Effector memory CD8-positive, alpha-beta T cell (primary cell): ENCODE measurements at regions not wholly inside any gene's neighbourhood (a gene's known extent, or its start where the extent isn't known, plus 50 kb on each side); places are given as distances from the start of the nearest gene placed in this dataset.

ENCODE experiments used
- ATAC-seq: fragments of 150-1000 bp; cut with Tn5 transposase; replicated peaks from 2 replicates; pipeline ENCODE4 v1.10.0; 2021; ENCODE audit warnings: mild to moderate bottlenecking, moderate library complexity
- DNase-seq, 3 experiments: peaks; one replicate each; pipeline ENCODE4 v3.0.0; 2021
- H3K27ac Mint-ChIP-seq, 2 donors: one replicate each; pipeline ENCODE4 v1.8.0; 2022; ENCODE audit warnings: mild to moderate bottlenecking in 2 of 2, mixed read lengths in 2 of 2, moderate library complexity in 2 of 2
- H3K27me3 Mint-ChIP-seq, 2 donors: one replicate each; pipeline ENCODE4 v1.8.0; 2022; ENCODE audit warnings: mixed read lengths in 2 of 2
- H3K36me3 Mint-ChIP-seq: one replicate; pipeline ENCODE4 v1.8.0; 2022; ENCODE audit warnings: mild to moderate bottlenecking, moderate library complexity, mixed read lengths; ENCODE audit not compliant: insufficient read depth
- H3K4me1 Mint-ChIP-seq, 2 donors: one replicate each; pipeline ENCODE4 v1.8.0; 2022; ENCODE audit warnings: low read depth in 2 of 2, mixed read lengths in 2 of 2
- H3K4me3 Mint-ChIP-seq, 2 donors: one replicate each; pipeline ENCODE4 v1.8.0; 2022; ENCODE audit warnings: mild to moderate bottlenecking in 2 of 2, mixed read lengths in 2 of 2, moderate library complexity in 2 of 2
- H3K9me3 Mint-ChIP-seq, 2 donors: one replicate each; pipeline ENCODE4 v1.8.0; 2022; ENCODE audit warnings: mixed read lengths in 2 of 2

DNA sequence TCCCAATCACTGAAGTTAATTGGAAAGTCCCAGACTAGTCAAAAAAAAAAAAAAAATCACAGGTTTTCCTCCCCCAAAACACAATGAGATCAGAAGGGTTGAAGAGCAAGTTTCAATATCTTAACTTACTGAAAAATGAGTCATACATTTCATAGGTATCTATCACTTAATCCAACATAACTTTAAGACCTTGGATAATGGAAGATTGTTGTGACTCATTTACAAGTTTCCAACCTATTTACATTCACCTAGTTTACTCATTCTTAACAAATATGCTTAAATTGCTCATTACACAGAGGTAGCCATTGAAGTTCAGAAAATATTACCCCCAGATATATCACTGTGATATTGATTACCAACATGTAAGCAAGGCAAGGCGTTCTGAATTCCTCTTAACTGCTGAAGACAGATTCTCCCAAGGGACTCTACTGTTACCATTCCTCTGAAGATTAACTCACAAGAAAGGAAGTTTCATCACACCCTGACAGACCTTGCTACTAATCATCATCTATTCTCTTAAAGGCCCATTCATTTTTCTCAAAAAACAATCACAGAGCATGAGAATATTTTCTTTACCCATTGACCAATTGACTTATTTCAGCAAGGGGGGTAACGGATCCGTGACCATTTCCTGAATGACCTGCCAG, 563.8 kb downstream of the TLE1 start:
- H3K27me3 Mint-ChIP-seq = no peaks in the 10 kb centered on the region
- no peak for DNase-seq
- no peak overlapping the region for H3K27ac Mint-ChIP-seq
- H3K4me1 Mint-ChIP-seq = no peaks in the 10 kb centered on the region
- H3K9me3 Mint-ChIP-seq = peaks cover 0 to 6% of the 10 kb centered on the region in 2 donors
- H3K4me3 Mint-ChIP-seq = no peak overlapping the region
- no peaks in the 10 kb centered on the region for H3K36me3 Mint-ChIP-seq
- no peak for ATAC-seq

DNA sequence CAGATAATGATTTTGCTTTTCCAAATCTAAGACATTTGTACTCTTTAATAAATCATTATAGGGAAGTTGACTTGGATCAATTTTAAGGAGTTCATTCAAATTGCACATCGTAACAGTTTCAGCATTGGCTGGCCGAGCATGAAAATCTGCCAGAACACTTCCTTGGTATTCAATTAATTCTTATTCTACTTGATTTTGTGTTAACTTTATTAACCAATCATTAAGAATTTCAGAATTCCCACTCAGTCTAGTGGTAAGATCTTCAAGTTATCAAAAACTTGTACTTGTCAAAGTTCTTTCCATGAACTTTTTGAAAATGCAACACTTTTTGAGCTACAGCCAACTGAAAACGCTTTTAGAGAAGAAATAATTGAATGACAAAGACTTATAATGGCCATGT, 565.8 kb downstream of the TLE1 start:
- no peaks in the 10 kb centered on the region for H3K4me1 Mint-ChIP-seq
- no peaks in the 10 kb centered on the region for H3K27me3 Mint-ChIP-seq
- DNase-seq (no peak), ATAC-seq (no peak)
- H3K36me3 Mint-ChIP-seq = no peaks in the 10 kb centered on the region
- H3K4me3 Mint-ChIP-seq = no peak overlapping the region
- H3K9me3 Mint-ChIP-seq = peaks cover 0 to 6% of the 10 kb centered on the region in 2 donors
- H3K27ac Mint-ChIP-seq = no peak overlapping the region

DNA sequence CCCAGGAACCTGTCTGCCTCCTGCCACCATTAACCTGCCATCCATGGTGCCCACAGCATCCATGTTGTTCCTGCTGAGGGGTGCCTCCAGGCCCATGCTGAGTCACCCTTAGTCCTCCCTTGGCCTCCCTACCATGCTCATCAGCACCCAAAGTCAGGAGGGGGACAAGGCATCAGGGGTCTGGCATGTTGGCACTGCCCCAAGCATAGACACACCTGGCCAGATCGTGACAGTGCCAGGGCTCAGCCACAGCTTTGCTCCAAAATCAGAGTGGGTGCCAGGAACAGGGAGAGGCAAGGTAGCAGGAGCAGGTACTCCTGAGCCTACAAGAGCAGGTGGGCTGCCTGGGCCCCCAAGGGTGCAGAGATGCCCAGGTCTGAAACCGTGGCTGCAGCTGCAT, 566.6 kb downstream of the TLE1 start:
- Mint-ChIP-seq H3K9me3 (peaks cover 4 to 8% of the 10 kb centered on the region in 2 donors), H3K27ac (no peak overlapping the region), H3K36me3 (no peaks in the 10 kb centered on the region), H3K4me1 (no peaks in the 10 kb centered on the region), H3K27me3 (no peaks in the 10 kb centered on the region), H3K4me3 (no peak overlapping the region)
- no peak for DNase-seq
- no peak for ATAC-seq

DNA sequence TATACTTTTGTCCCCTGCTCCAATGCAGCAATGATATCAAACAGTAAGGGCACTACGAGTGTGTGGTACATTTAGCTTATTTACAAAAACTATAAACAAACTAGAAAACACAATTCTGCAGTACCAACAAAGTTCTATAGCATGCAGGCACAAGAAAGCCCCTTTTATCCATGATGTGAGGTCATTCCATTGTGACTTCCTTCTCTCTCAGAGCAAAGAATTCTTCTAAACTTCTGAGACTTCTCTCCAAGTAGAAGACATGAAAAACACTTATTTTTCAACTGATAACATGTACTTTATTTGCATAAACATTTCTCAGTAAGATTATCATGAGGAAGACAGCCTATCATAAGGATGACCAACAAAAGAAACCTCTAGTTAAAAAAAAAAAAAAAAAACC, 569.8 kb downstream of the TLE1 start:
- ATAC-seq = no peak
- Mint-ChIP-seq H3K4me1 (no peaks in the 10 kb centered on the region), H3K4me3 (no peak overlapping the region), H3K27ac (no peak overlapping the region), H3K27me3 (no peaks in the 10 kb centered on the region), H3K9me3 (peaks cover 5 to 8% of the 10 kb centered on the region in 2 donors), H3K36me3 (no peaks in the 10 kb centered on the region)
- no peak for DNase-seq

DNA sequence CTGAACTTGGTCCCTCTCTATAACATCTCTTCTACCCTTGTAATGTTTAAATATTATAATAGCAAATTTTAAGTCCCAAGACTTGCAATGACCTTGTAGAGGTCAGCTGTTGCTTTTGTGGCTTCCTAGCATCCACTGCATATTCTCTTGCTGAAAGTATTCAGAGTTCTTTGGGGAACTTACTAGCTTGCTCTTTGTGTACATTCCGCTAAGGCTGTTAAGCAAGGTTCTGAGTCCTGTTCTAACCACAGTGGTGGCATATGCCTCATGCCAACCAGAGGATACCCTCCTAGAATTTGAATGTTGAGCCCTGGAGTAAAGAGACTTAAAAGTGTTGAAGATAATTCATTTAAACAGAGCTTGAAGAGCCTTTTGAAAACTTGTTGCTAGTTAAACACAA, 570.9 kb downstream of the TLE1 start:
- no peak overlapping the region for H3K27ac Mint-ChIP-seq
- H3K36me3 Mint-ChIP-seq = no peaks in the 10 kb centered on the region
- H3K9me3 Mint-ChIP-seq = peaks cover 7 to 8% of the 10 kb centered on the region in 2 donors
- no peak for ATAC-seq
- no peaks in the 10 kb centered on the region for H3K4me1 Mint-ChIP-seq
- no peaks in the 10 kb centered on the region for H3K27me3 Mint-ChIP-seq
- no peak for DNase-seq
- H3K4me3 Mint-ChIP-seq = no peak overlapping the region

DNA sequence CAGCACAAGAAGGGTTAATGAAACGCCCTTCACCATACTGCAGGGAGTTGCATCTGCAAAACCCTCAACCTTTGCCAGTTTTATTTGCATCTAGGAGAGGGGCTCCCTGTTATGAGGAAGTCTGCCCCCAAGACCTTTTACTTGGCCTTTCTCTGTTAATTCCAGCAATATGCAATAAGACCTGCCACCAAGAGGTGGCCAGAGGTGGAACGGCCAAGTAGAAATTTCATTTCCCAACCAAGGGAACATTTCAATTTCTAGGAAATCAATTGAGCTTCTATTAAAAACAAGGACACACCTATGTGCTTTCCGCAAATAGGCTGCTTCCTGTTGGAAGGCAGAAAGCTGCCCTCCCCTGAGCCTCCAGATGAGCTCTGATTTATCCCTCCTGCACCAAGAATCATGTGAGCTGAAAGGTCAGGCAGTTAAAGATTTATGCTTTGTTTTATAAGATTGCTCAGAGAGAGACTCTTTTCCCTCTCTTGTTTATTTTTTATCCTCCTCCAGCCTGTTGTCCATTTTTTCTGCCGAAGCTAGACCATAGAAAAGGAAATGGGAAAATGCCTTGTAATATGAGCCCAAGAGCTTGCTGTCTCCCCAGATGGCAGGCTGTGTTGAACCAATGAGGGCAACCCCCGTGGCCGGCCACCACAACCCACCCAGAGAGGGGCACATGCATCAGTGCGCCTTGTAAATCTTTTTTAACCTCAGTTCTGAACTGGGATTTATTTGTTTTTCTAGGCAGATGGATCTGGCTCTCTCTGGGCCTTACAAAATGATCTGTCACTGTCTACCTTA, 572.8 kb downstream of the TLE1 start:
- no peaks in the 10 kb centered on the region for H3K36me3 Mint-ChIP-seq
- H3K4me3 Mint-ChIP-seq = no peak overlapping the region
- no peak overlapping the region for H3K27ac Mint-ChIP-seq
- H3K4me1 Mint-ChIP-seq = no peaks in the 10 kb centered on the region
- no peaks in the 10 kb centered on the region for H3K27me3 Mint-ChIP-seq
- no peak for DNase-seq
- peaks cover 8 to 9% of the 10 kb centered on the region in 2 donors for H3K9me3 Mint-ChIP-seq
- no peak for ATAC-seq

DNA sequence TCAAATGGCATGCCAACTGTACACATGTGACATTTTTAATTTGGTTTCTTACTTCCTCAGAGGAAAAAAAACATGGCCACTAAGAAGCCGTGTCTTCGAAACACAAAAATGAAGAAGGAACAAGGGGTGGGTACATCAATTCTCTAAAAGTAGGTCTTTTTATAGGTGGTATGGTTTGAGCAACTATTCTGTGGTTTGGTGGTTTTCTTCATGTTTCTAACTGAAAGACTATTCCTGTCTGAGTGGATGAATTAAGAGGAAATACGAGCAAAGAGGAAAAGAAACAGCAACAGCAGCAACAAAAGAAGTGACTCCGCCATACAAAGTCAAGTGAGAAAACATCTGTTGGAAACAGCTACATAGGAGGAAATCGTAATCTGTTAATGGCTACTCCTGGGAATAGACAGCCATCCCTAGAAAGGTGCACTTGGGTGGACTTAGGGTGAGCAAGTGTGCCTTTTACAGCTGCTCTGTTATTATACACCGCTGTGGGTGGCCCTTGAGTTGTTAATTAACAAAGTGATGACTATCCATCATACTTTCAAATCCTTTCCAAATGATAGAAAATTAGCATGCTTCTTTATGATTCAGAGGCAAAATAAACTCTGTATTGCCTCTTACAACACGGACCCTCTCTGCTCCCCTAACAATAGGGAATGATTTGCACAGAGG, 575.8 kb downstream of the TLE1 start:
- H3K4me1 Mint-ChIP-seq = no peaks in the 10 kb centered on the region
- no peaks in the 10 kb centered on the region for H3K27me3 Mint-ChIP-seq
- no peaks in the 10 kb centered on the region for H3K36me3 Mint-ChIP-seq
- no peak for DNase-seq
- ATAC-seq = no peak
- no peak overlapping the region for H3K4me3 Mint-ChIP-seq
- H3K9me3 Mint-ChIP-seq = peaks cover 8 to 9% of the 10 kb centered on the region in 2 donors
- no peak overlapping the region for H3K27ac Mint-ChIP-seq

DNA sequence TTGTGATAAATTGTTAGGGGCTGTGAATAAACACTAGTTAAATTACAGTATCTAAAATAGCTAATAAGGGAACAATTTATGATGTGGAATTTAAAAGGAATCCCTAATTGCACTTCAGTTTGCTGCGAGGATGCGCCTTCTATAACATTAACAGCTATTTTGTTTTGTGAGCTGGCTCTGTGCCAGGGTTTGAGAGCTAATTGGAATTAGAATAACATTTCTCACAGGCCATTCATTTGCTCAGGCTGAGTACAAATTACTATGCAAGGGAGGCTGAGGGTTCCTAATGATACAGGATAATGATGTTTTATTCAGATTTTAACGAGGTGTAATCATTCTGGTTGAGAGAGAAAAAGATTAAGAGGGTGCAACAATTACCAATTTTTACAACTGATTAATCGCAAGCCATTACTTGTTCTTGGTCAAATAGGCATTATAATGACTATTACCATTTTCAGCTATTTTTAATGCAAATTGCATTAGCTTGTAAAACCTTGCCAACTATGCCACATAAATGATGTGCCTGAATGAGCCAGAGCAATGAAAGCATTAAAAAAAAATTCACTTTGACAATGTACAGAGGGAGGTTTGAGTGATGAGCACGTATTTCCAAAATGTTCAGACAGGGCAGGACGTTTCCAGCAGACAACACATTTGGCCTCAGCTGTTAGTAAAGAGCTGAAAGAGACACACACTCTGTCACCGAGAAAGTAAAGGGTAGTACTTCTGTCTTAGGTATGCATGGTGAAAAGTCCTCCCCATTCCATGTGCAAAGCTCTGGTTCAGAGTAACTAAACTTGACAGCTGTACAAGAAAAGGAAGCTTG, 576.5 kb downstream of the TLE1 start:
- peaks cover 5 to 8% of the 10 kb centered on the region in 2 donors for H3K9me3 Mint-ChIP-seq
- no peaks in the 10 kb centered on the region for H3K36me3 Mint-ChIP-seq
- ATAC-seq (no peak), DNase-seq (no peak)
- no peak overlapping the region for H3K27ac Mint-ChIP-seq
- no peak overlapping the region for H3K4me3 Mint-ChIP-seq
- H3K27me3 Mint-ChIP-seq = no peaks in the 10 kb centered on the region
- no peaks in the 10 kb centered on the region for H3K4me1 Mint-ChIP-seq

DNA sequence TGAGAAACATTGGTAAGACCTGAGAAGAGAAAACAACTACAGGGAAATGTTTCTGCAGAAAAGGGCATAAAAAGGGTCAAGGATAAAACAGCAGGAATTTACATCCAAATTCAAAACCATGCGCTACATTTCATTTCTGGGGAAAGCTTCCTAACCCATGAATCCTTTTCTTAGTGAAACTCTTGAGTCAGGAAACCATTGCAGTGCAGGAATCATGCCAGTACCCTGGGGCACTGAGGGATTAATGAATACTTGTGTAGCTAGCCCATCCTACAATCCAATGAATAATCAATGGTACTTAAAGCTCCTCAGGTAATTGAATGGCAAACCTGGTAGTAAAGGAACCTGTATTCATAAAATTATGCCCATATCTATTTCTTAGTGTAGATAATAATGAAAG, 580.5 kb downstream of the TLE1 start:
- H3K27me3 Mint-ChIP-seq = no peaks in the 10 kb centered on the region
- H3K36me3 Mint-ChIP-seq = no peaks in the 10 kb centered on the region
- no peak overlapping the region for H3K27ac Mint-ChIP-seq
- DNase-seq = no peak
- H3K4me1 Mint-ChIP-seq = no peaks in the 10 kb centered on the region
- no peak overlapping the region for H3K4me3 Mint-ChIP-seq
- no peak for ATAC-seq
- H3K9me3 Mint-ChIP-seq = peaks cover 0 to 9% of the 10 kb centered on the region in 2 donors

DNA sequence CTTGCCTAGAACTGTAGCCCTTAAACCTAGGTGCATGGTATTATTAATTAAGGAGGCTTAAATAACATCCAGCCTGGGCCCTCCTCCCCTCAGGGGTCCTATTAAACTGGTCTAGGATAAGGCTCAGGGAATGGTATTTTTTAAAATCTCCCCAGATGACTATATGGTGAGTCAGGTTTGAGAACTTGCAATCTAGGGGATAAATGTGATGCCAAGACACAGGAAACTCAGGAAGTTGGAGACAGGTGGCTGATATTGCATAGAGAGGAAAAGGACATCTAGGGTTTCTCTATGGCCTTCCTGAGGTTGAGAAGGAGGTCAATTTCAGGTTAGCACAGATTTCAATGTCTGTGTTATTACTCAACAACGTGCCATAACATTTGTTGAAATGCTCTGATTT, 581.0 kb downstream of the TLE1 start:
- Mint-ChIP-seq H3K36me3 (no peaks in the 10 kb centered on the region), H3K4me1 (no peaks in the 10 kb centered on the region), H3K27ac (no peak overlapping the region), H3K9me3 (peaks cover 0 to 7% of the 10 kb centered on the region in 2 donors), H3K4me3 (no peak overlapping the region), H3K27me3 (no peaks in the 10 kb centered on the region)
- ATAC-seq (no peak), DNase-seq (no peak)

DNA sequence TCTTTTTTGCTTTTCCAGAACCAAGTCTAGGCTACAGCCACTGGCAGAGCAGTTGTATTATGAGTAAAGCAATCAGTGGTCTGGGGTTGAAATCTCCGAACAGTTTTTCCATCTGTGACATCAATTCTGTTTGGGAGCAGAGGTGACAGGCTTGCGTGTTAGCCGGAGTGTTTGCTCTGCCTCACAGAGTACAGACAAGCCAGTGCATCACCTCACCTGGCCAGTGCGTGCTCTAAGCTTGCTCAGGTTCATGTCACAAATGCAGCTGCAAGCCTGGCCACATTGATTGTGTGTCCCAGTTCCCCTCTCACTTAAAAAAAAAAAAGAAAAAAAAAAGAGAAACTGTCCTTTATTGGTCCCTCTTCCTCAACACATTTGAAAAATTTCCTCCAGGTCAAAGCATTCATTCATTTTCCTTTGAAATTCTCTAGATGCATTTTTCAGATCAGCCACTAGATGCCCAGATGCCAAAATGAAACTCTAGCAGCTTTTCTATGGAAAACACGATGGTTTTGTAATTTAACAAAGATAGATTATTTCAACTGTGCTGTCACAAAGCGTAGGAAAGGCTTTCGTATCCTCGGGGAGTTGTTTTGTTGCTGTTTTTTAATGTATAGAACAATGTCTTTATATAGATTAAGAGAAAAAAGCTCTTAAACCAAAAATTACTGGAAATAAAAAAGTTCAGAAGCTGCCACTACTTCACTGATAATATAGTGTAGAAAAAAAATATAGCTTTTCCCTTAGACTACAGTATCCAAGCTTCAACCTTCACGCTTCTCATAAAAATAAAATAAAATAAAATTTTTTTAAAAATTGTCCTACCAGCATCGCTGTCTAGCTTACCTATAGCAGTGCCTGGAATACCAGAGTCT, 585.5 kb downstream of the TLE1 start:
- Mint-ChIP-seq H3K4me1 (no peaks in the 10 kb centered on the region), H3K27me3 (no peaks in the 10 kb centered on the region), H3K36me3 (no peaks in the 10 kb centered on the region), H3K9me3 (peaks cover 0 to 12% of the 10 kb centered on the region in 2 donors), H3K4me3 (no peak overlapping the region), H3K27ac (no peak overlapping the region)
- DNase-seq = no peak
- ATAC-seq = no peak

DNA sequence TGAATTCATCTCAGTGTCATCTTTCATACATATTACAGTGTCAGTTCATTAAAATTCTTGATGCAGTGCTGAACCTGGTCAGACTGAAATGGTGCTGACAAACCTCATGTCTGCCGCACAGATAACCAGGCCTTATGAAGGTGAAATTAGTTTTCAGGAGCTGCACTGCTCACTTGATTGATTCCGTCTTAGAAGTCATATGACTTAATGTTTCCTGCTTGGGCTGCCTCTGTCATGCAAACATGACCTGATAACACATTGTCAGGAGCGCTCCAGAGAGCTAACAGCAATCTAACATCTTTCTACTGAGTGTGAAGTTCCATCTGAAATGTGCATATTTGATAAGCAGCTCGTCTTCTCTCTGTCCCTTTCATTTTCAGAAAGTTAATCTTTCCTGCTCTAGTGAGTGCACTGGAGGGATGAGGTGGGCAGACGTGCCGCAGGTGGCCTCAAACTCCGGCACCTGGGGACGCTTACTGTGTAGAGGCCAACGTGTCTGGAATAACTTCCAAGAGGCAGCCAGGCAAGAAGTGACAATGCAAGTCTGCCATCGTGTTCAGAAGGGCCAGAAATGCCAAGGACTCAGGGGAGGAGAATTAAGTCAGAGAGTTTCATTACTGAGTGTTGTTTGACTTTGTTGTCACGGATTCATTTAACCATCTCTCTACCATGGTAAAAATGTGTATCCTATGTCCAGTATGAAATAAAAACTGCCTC, 592.1 kb downstream of the TLE1 start:
- no peaks in the 10 kb centered on the region for H3K36me3 Mint-ChIP-seq
- H3K9me3 Mint-ChIP-seq = peaks cover 10 to 11% of the 10 kb centered on the region in 2 donors
- H3K4me1 Mint-ChIP-seq = no peaks in the 10 kb centered on the region
- DNase-seq (no peak), ATAC-seq (no peak)
- H3K27ac Mint-ChIP-seq = no peak overlapping the region
- no peaks in the 10 kb centered on the region for H3K27me3 Mint-ChIP-seq
- H3K4me3 Mint-ChIP-seq = no peak overlapping the region
